Sigmoid colon (tissue), 4 donors: ENCODE measurements at regions not wholly inside any gene's neighbourhood (a gene's known extent, or its start where the extent isn't known, plus 50 kb on each side); places are given as distances from the start of the nearest gene placed in this dataset.

Source experiments
- CTCF ChIP-seq, 4 experiments: fragments of 450-650 bp in 3 of 4; fragments of 200-600 bp in 1 of 4; IDR thresholded peaks; one replicate each; pipeline ENCODE4 v1.5.1; 2016 to 2019; ENCODE audit warnings: antibody characterized with exemption in 4 of 4, mild to moderate bottlenecking in 3 of 4, moderate library complexity in 2 of 4
- EP300 ChIP-seq, 4 donors: sonication (generic); formaldehyde crosslinking; IDR thresholded peaks; one replicate each; pipeline ENCODE4 v1.6.1; 2017; ENCODE audit warnings: antibody characterized with exemption in 4 of 4
- POLR2A ChIP-seq, 2 donors: fragments of 450-650 bp; IDR thresholded peaks; one replicate each; pipeline ENCODE4 v1.6.1; 2016; ENCODE audit warnings: antibody characterized with exemption in 2 of 2, mild to moderate bottlenecking in 2 of 2, moderate library complexity in 2 of 2
- POLR2AphosphoS5 ChIP-seq, 4 donors: sonication (generic); formaldehyde crosslinking; IDR thresholded peaks; one replicate each; pipeline ENCODE4 v1.6.1; 2017; ENCODE audit warnings: antibody characterized with exemption in 4 of 4

- no peak for TF ChIP-seq POLR2AphosphoS5 (IDR thresholded peaks at IDR 0.05)
- no peak for TF ChIP-seq EP300 (IDR thresholded peaks at IDR 0.05)
- no peak for TF ChIP-seq CTCF (IDR thresholded peaks at IDR 0.05)
- TF ChIP-seq POLR2A (IDR thresholded peaks at IDR 0.05), result no peak
These were observed 101.1 kb downstream of the AREG start for GRCh38 chr4:74546057-74546456.
